ENCODE measurements at regions not wholly inside any gene's neighbourhood (a gene's known extent, or its start where the extent isn't known, plus 50 kb on each side); places are given as distances from the start of the nearest gene placed in this dataset.
A peak's percentile ranks its signal among the peaks of the same experiment; 100 is the strongest.

DNA sequence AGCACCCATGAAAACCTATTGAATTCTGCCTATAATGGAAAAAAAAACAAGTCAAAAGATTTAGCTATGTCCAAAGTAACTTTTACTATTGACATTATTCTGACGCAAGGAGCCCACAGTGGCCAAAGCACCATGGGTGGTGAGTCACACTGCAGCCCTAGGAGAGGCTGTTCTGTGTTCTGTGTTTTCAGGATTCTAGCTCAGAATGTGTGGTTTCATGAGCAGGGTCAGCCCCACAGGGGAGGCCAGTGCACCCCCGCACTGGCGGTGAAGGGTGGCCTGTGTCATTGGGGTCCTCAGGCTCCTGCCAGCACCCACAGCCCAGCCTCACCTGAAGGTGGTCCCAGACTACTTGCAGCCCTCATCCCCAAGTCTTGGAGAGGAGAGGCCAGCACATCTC lies 112.2 kb downstream of the BRD1 start (continued):
- no peak for TF ChIP-seq ZBTB11 (tag by site-specific recombination; conservative IDR thresholded peaks at IDR 0.05; ENCODE audit: low read depth)
- TF ChIP-seq ZNF544 (tag by site-specific recombination; IDR thresholded peaks at IDR 0.05): no peak
- no peak for TF ChIP-seq ZNF221 (tag by site-specific recombination; IDR thresholded peaks at IDR 0.05; ENCODE audit: borderline replicate concordance)
- no peak for TF ChIP-seq ZNF843 (tag by site-specific recombination; IDR thresholded peaks at IDR 0.05)

DNA sequence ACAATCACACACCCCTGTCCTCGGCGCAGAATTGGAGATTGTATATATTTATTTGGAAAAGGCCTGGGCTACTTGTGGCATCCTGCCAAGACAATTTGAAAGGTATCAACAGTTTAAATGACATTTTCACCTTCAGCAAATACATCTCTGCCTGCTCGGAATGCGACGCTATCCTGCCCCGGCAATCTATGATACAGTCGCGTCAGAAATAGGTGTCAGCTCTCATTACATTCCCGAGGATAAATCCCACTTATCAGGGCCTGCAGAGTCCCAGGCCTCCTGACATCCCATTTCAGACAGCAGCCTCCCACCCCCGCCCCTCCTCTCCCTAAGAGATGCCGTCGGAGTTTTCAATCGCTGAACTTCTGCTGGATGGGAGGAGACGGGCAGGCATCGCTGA lies 114.7 kb downstream of the BRD1 start:
- H3K4me1 ChIP-seq (ENCODE audit: control insufficient read depth, insufficient read depth, low read length): no peaks in the 10 kb centered on the region
- no peaks in the 10 kb centered on the region for H3K9me3 ChIP-seq (ENCODE audit: control insufficient read depth, insufficient read depth, low read depth, low read length)
- H3K4me3 ChIP-seq (ENCODE audit: low read depth, low read length): no peak overlapping the region
- TF ChIP-seq ZNF555 (tag by site-specific recombination; conservative IDR thresholded peaks at IDR 0.05): no peak
- H3K36me3 ChIP-seq (ENCODE audit: control insufficient read depth in 2 of 2, insufficient read depth in 1 of 2, low read length in 2 of 2): no peaks in the 10 kb centered on the region
- H3K27ac ChIP-seq (ENCODE audit: extremely low read depth, low read depth, low read length): no peak overlapping the region
- CTCF ChIA-PET: interaction anchor here (1.2 kb wide), 1 partner anchor 11 kb away, joined by 3 read pairs; no protein-coding TSS in a partner anchor
- POLR2A ChIA-PET: no interaction called here

- H3K4me3 ChIP-seq (ENCODE audit: low read depth, low read length): no peak overlapping the region
- CTCF ChIA-PET: no interaction called here
These were observed 115.4 kb downstream of the BRD1 start for GRCh38 chr22:49712195-49712791.

More at GRCh38 chr22:49712195-49712791, 115.4 kb downstream of the BRD1 start:
- Histone ChIP-seq H3K4me1 (ENCODE audit: control insufficient read depth, insufficient read depth, low read length) (no peaks in the 10 kb centered on the region), H3K9me3 (ENCODE audit: control insufficient read depth, insufficient read depth, low read depth, low read length) (no peaks in the 10 kb centered on the region), H3K27ac (ENCODE audit: extremely low read depth, low read depth, low read length) (no peak overlapping the region), H3K36me3 (ENCODE audit: control insufficient read depth in 2 of 2, insufficient read depth in 1 of 2, low read length in 2 of 2) (no peaks in the 10 kb centered on the region)
- POLR2A ChIA-PET: interaction anchor here (0.5 kb wide), 1 partner anchor 413 kb away, joined by 6 read pairs; no protein-coding TSS in a partner anchor
- TF ChIP-seq YY1 (tag by site-specific recombination; IDR thresholded peaks at IDR 0.05): no peak
- TF ChIP-seq, protein P1, sequence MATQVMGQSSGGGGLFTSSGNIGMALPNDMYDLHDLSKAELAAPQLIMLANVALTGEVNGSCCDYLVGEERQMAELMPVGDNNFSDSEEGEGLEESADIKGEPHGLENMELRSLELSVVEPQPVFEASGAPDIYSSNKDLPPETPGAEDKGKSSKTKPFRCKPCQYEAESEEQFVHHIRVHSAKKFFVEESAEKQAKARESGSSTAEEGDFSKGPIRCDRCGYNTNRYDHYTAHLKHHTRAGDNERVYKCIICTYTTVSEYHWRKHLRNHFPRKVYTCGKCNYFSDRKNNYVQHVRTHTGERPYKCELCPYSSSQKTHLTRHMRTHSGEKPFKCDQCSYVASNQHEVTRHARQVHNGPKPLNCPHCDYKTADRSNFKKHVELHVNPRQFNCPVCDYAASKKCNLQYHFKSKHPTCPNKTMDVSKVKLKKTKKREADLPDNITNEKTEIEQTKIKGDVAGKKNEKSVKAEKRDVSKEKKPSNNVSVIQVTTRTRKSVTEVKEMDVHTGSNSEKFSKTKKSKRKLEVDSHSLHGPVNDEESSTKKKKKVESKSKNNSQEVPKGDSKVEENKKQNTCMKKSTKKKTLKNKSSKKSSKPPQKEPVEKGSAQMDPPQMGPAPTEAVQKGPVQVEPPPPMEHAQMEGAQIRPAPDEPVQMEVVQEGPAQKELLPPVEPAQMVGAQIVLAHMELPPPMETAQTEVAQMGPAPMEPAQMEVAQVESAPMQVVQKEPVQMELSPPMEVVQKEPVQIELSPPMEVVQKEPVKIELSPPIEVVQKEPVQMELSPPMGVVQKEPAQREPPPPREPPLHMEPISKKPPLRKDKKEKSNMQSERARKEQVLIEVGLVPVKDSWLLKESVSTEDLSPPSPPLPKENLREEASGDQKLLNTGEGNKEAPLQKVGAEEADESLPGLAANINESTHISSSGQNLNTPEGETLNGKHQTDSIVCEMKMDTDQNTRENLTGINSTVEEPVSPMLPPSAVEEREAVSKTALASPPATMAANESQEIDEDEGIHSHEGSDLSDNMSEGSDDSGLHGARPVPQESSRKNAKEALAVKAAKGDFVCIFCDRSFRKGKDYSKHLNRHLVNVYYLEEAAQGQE (tag by site-specific recombination; IDR thresholded peaks at IDR 0.05): peak; percentile 85
- TF ChIP-seq HOXD13 (CRISPR knock-in tag; IDR thresholded peaks at IDR 0.05; ENCODE audit: borderline replicate concordance): no peak
- TF ChIP-seq, protein P2, sequence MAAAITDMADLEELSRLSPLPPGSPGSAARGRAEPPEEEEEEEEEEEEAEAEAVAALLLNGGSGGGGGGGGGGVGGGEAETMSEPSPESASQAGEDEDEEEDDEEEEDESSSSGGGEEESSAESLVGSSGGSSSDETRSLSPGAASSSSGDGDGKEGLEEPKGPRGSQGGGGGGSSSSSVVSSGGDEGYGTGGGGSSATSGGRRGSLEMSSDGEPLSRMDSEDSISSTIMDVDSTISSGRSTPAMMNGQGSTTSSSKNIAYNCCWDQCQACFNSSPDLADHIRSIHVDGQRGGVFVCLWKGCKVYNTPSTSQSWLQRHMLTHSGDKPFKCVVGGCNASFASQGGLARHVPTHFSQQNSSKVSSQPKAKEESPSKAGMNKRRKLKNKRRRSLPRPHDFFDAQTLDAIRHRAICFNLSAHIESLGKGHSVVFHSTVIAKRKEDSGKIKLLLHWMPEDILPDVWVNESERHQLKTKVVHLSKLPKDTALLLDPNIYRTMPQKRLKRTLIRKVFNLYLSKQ (tag by site-specific recombination; IDR thresholded peaks at IDR 0.05; ENCODE audit: borderline replicate concordance): no peak
- no peak for TF ChIP-seq ZNF423 (tag by site-specific recombination; IDR thresholded peaks at IDR 0.05)
- no peak for TF ChIP-seq ZNF571 (tag by site-specific recombination; IDR thresholded peaks at IDR 0.05)
